ENCODE measurements at regions not wholly inside any gene's neighbourhood (a gene's known extent, or its start where the extent isn't known, plus 50 kb on each side); places are given as distances from the start of the nearest gene placed in this dataset.
A peak's percentile ranks its signal among the peaks of the same experiment; 100 is the strongest.

GRCh38 chr4:138090918-138091676 lies 151.1 kb downstream of the SLC7A11 start:
- H3K27me3 ChIP-seq (ENCODE audit: control insufficient read depth in 2 of 2, insufficient read depth in 2 of 2, low read length in 2 of 2): no peaks in the 10 kb centered on the region
- H4K20me1 ChIP-seq (replicated peaks; ENCODE audit: control insufficient read depth, extremely low read depth, insufficient read depth, low read length): no peaks in the 10 kb centered on the region
- H3K4me2 ChIP-seq (ENCODE audit: insufficient read depth, low read length): no peak overlapping the region
- H3K9ac ChIP-seq (replicated peaks; ENCODE audit: extremely low read depth, insufficient read depth, low read length): no peak overlapping the region
- no peak overlapping the region for H3K27ac ChIP-seq (ENCODE audit: insufficient read depth, low read depth, low read length)
- no peaks in the 10 kb centered on the region for H3K79me2 ChIP-seq (ENCODE audit: control insufficient read depth, insufficient read depth, low read length)
- intact Hi-C loops (cut with micrococcal nuclease): loop anchor here (1.0 to 5.0 kb wide), 9 partner anchors 39 to 828 kb away; no protein-coding TSS in a partner anchor
- TF ChIP-seq POLR2A (IDR thresholded peaks at IDR 0.05; ENCODE audit: low read depth, low read length) (no peak), FOS (IDR thresholded peaks at IDR 0.05; ENCODE audit: borderline replicate concordance, insufficient read depth, low read length) (no peak), JUN (IDR thresholded peaks at IDR 0.05; ENCODE audit: borderline replicate concordance, insufficient read depth, insufficient read length, low read depth) (no peak), EZH2 (IDR thresholded peaks at IDR 0.05; ENCODE audit: borderline replicate concordance, low read depth, low read length, severe bottlenecking) (no peak), GATA2 (IDR thresholded peaks at IDR 0.05; ENCODE audit: insufficient read depth, insufficient read length, low read depth, low read length) (no peak), MAX (IDR thresholded peaks at IDR 0.05; ENCODE audit: insufficient read depth, insufficient read length) (no peak)
- peaks cover 2% of the 10 kb centered on the region for H3K4me1 ChIP-seq (ENCODE audit: control insufficient read depth, extremely low read depth, insufficient read depth, low read length)
- DNase-seq (ENCODE audit: low read depth, low spot score) (no peak), FAIRE-seq (peak; percentile 24)
- H3K9me1 ChIP-seq (replicated peaks; ENCODE audit: control insufficient read depth, extremely low read depth, insufficient read depth, low read length): no peaks in the 10 kb centered on the region
- H2AFZ ChIP-seq (ENCODE audit: low read depth, low read length): peak overlapping the region; percentile 46
- dilution Hi-C loops (cut with MboI; ENCODE audit: extremely low pct_ligation_motif_present, low sequenced_read_pairs): no loop called here
- POLR2A ChIA-PET: interaction anchor here (1.5 kb wide), 1 partner anchor 56 kb away, joined by 4 read pairs; no protein-coding TSS in a partner anchor
- BruUV-seq (replicated peaks): no TSS peak
- CTCF ChIA-PET: interaction anchor here (0.6 to 7.1 kb wide), 47 partner anchors 9 to 967 kb away, joined by 3 to 309 read pairs (median 6); no protein-coding TSS in a partner anchor
- H3K4me3 ChIP-seq (replicated peaks in 1 of 3; ENCODE audit: insufficient read depth in 1 of 3, low read depth in 1 of 3, low read length in 3 of 3): no peak overlapping the region
- no peaks in the 10 kb centered on the region for H3K9me3 ChIP-seq (replicated peaks; ENCODE audit: control insufficient read depth, insufficient read depth, low read length)
- H3K36me3 ChIP-seq (ENCODE audit: control insufficient read depth in 2 of 2, extremely low read depth in 1 of 2, insufficient read depth in 2 of 2, low read length in 2 of 2): no peaks in the 10 kb centered on the region

Measured in endothelial cell of umbilical vein (primary cell).